ENCODE measurements at regions not wholly inside any gene's neighbourhood (a gene's known extent, or its start where the extent isn't known, plus 50 kb on each side); places are given as distances from the start of the nearest gene placed in this dataset.

- TF ChIP-seq CTCF (conservative IDR thresholded peaks at IDR 0.05 in 1 of 2, IDR thresholded peaks at IDR 0.05 in 1 of 2; ENCODE audit: extremely low read depth in 1 of 2, insufficient read depth in 1 of 2, low read depth in 1 of 2, low read length in 2 of 2) (no peak), EZH2 (IDR thresholded peaks at IDR 0.05; ENCODE audit: borderline replicate concordance, low read length) (no peak)
Observed at GRCh38 chr17:79341222-79341780, 266.7 kb downstream of the ENGASE start.

Measured in mammary epithelial cell (primary cell).